ENCODE measurements at regions not wholly inside any gene's neighbourhood (a gene's known extent, or its start where the extent isn't known, plus 50 kb on each side); places are given as distances from the start of the nearest gene placed in this dataset.
"Not testable (repeated sequence)": the region's sequence is repeated elsewhere in the genome, so short reads cannot be mapped to it uniquely, and the experiment has no call there.

DNA sequence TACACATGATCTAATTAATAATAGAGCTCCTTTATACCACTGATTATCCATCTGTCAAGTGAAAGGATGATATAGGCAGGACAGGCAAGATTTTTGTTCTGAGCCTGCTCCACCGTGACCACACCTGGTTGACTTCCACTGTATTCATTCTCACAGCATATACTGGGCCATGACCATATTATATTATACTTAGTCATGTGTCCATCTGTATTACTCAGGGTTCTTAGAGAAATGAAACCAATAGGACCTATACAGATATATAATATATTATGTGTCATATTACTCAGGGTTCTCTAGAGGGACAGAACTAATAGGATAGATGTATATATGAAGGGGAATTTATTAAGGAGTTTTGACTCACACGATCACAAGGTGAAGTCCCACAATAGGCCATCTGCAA is 675.1 kb downstream of the GRXCR1 start:
- Mint-ChIP-seq H3K36me3 (no peaks in the 10 kb centered on the region), H3K4me1 (no peaks in the 10 kb centered on the region), H3K9me3 (peaks cover 0 to 16% (median 7%) of the 10 kb centered on the region in 5 donors), H3K4me3 (no peak overlapping the region), H3K27ac (no peak overlapping the region), H3K27me3 (no peaks in the 10 kb centered on the region)
- no peaks in the 10 kb centered on the region for H3K27me3 ChIP-seq (ENCODE audit: insufficient read depth, low read length, poor library complexity, severe bottlenecking)
- CTCF ChIA-PET: no interaction called here
- POLR2A ChIA-PET: no interaction called here
- no peak overlapping the region for H3K4me3 ChIP-seq (ENCODE audit: low read length)
- no peaks in the 10 kb centered on the region for H3K4me1 ChIP-seq (ENCODE audit: insufficient read depth, low read length)
- H3K9me3 ChIP-seq (ENCODE audit: low read length): no peaks in the 10 kb centered on the region
- DNase-seq: no peak
- H3K27ac ChIP-seq (ENCODE audit: low read depth, low read length): no peak overlapping the region
- H3K36me3 ChIP-seq (ENCODE audit: insufficient read depth, low read length): no peaks in the 10 kb centered on the region

DNA sequence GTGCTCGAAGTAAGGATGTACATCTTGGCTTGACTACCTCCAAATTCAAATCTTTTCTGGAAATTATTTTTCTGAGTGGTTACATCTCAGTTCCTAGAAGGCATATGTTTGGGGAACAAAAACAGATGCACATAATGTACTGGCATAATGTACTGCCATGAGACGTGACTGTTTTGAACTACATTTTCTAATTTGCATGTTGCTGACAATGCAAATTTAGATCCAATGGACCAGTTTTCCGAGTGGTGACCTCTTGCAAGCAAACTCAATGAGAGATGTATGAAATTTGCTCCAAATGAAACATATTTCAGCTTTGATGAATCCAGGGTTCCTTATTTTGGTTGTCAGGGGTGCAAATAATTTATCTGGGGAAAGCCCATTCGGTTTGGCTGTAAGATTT is 694.3 kb downstream of the GRXCR1 start:
- Histone ChIP-seq H3K27ac (ENCODE audit: low read depth, low read length) (no peak overlapping the region), H3K4me1 (ENCODE audit: insufficient read depth, low read length) (no peaks in the 10 kb centered on the region), H3K4me3 (ENCODE audit: low read length) (no peak overlapping the region), H3K27me3 (ENCODE audit: insufficient read depth, low read length, poor library complexity, severe bottlenecking) (no peaks in the 10 kb centered on the region), H3K9me3 (ENCODE audit: low read length) (no peaks in the 10 kb centered on the region), H3K36me3 (ENCODE audit: insufficient read depth, low read length) (no peaks in the 10 kb centered on the region)
- ChIA-PET POLR2A (no interaction called here), CTCF (no interaction called here)
- H3K4me1 Mint-ChIP-seq: no peaks in the 10 kb centered on the region
- no peaks in the 10 kb centered on the region for H3K36me3 Mint-ChIP-seq
- no peaks in the 10 kb centered on the region for H3K27me3 Mint-ChIP-seq
- H3K4me3 Mint-ChIP-seq: no peak overlapping the region
- H3K27ac Mint-ChIP-seq: no peak overlapping the region
- DNase-seq: no peak
- peaks cover 3 to 18% (median 8%) of the 10 kb centered on the region in 5 donors for H3K9me3 Mint-ChIP-seq

DNA sequence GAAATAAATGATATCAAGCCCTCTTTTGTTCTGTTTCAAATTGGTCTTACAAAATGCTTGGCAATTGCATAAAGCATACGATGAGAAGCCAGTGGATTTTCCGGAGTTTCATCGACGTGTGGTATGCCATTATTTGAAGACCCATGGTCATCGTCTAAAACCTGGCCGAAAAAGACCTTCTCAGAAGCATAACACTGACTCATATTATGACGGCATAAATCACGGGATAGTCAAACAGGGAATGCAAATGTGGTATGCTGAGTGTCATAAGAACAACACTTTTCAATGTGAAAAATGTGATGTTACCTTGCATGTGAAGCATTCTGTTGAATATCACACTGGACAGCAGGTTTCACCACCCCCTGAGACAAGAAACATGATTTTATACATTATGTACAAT is 695.2 kb downstream of the GRXCR1 start:
- Mint-ChIP-seq H3K4me1 (no peaks in the 10 kb centered on the region), H3K4me3 (no peak overlapping the region), H3K27ac (no peak overlapping the region), H3K27me3 (no peaks in the 10 kb centered on the region), H3K9me3 (peaks cover 1 to 15% (median 5%) of the 10 kb centered on the region in 5 donors), H3K36me3 (no peaks in the 10 kb centered on the region)
- no peaks in the 10 kb centered on the region for H3K27me3 ChIP-seq (ENCODE audit: insufficient read depth, low read length, poor library complexity, severe bottlenecking)
- ChIA-PET POLR2A (no interaction called here), CTCF (no interaction called here)
- H3K4me1 ChIP-seq (ENCODE audit: insufficient read depth, low read length): no peaks in the 10 kb centered on the region
- H3K36me3 ChIP-seq (ENCODE audit: insufficient read depth, low read length): no peaks in the 10 kb centered on the region
- DNase-seq: no peak
- no peak overlapping the region for H3K27ac ChIP-seq (ENCODE audit: low read depth, low read length)
- no peak overlapping the region for H3K4me3 ChIP-seq (ENCODE audit: low read length)
- H3K9me3 ChIP-seq (ENCODE audit: low read length): no peaks in the 10 kb centered on the region

DNA sequence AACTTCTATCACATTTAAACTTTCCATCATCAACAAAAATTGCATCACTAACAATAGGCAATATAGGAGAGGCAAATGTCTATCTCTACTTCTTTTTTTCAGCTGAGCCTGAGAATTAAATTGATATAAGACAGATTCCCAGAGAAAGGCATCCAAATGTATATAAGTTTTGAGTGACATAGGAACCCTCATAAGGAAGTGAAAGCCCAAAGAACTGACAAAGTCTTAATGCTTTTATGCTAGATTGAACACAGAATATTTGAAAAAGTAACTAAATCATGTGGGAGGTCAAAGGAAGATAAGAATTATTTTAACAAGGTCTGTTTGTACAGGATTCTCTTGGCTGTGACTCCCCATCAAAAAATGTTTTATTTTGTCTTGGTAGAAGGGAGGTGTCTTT is 714.9 kb downstream of the GRXCR1 start:
- H3K4me3 Mint-ChIP-seq: no peak overlapping the region
- no peak for DNase-seq
- H3K4me1 ChIP-seq (ENCODE audit: insufficient read depth, low read length): no peaks in the 10 kb centered on the region
- H3K27ac Mint-ChIP-seq: no peak overlapping the region
- H3K36me3 ChIP-seq (ENCODE audit: insufficient read depth, low read length): no peaks in the 10 kb centered on the region
- H3K4me3 ChIP-seq (ENCODE audit: low read length): no peak overlapping the region
- no peaks in the 10 kb centered on the region for H3K36me3 Mint-ChIP-seq
- ChIA-PET POLR2A (no interaction called here), CTCF (no interaction called here)
- H3K4me1 Mint-ChIP-seq: no peaks in the 10 kb centered on the region
- H3K27ac ChIP-seq (ENCODE audit: low read depth, low read length): no peak overlapping the region
- H3K27me3 Mint-ChIP-seq: no peaks in the 10 kb centered on the region
- no peaks in the 10 kb centered on the region for H3K27me3 ChIP-seq (ENCODE audit: insufficient read depth, low read length, poor library complexity, severe bottlenecking)
- peaks cover 0 to 34% (median 10%) of the 10 kb centered on the region in 5 donors for H3K9me3 Mint-ChIP-seq
- no peaks in the 10 kb centered on the region for H3K9me3 ChIP-seq (ENCODE audit: low read length)

DNA sequence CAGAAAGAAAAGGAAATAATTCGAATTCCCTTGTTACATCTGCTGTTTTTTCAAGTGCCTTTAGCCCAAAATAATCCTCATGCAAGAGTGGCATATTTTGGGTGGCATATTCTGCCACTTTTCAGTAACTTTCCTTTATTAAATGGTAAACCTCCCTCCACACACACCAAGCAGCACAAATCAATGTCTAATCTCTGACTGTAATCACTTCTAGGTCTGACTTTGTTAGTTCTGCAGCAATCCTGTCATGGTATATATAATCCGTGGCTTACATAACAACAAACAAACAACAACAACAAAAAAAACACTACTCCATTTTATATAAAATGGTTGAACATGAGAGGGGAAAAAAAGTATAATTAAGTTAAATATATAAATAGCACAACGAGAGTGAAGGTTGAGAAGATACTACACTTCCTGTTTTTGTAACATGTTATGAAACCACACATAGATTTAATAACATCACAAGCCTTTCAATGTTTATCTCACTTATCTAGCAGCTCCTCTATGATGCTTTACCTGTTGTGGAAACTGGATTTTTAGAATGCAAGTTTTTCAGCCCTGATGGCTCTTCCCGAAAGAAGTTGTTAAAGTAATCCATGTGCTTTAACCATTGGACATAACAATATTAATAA is 715.4 kb downstream of the GRXCR1 start:
- H3K36me3 ChIP-seq (ENCODE audit: insufficient read depth, low read length): no peaks in the 10 kb centered on the region
- no peak overlapping the region for H3K4me3 Mint-ChIP-seq
- H3K27ac ChIP-seq (ENCODE audit: low read depth, low read length): no peak overlapping the region
- H3K4me1 ChIP-seq (ENCODE audit: insufficient read depth, low read length): no peaks in the 10 kb centered on the region
- no peaks in the 10 kb centered on the region for H3K4me1 Mint-ChIP-seq
- no peak for DNase-seq
- no peaks in the 10 kb centered on the region for H3K27me3 Mint-ChIP-seq
- no peaks in the 10 kb centered on the region for H3K9me3 ChIP-seq (ENCODE audit: low read length)
- CTCF ChIA-PET: no interaction called here
- H3K27ac Mint-ChIP-seq: no peak overlapping the region
- H3K27me3 ChIP-seq (ENCODE audit: insufficient read depth, low read length, poor library complexity, severe bottlenecking): no peaks in the 10 kb centered on the region
- no peak overlapping the region for H3K4me3 ChIP-seq (ENCODE audit: low read length)
- no peaks in the 10 kb centered on the region for H3K36me3 Mint-ChIP-seq
- H3K9me3 Mint-ChIP-seq: peaks cover 0 to 34% (median 10%) of the 10 kb centered on the region in 5 donors
- POLR2A ChIA-PET: no interaction called here

DNA sequence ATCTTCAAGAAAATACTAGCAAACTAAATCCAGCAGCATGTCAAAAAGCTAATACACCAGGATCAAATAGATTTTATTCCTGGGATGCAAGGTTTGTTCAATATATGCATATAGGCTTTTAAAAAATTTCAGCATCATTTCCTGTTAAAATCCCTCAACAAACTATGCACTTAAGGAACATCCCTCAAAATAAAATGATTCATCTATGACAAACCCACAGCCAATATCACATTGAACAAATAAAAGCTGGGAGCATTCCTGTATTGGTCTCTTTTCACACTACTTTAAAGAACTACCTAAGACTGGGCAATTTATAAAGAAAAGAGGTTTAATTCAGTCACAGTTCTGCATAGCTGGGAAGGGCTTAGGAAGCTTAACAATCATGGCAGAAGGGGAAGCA is 726.7 kb downstream of the GRXCR1 start:
- no peak overlapping the region for H3K27ac Mint-ChIP-seq
- POLR2A ChIA-PET: no interaction called here
- H3K4me3 ChIP-seq (ENCODE audit: low read length): no peak overlapping the region

DNA sequence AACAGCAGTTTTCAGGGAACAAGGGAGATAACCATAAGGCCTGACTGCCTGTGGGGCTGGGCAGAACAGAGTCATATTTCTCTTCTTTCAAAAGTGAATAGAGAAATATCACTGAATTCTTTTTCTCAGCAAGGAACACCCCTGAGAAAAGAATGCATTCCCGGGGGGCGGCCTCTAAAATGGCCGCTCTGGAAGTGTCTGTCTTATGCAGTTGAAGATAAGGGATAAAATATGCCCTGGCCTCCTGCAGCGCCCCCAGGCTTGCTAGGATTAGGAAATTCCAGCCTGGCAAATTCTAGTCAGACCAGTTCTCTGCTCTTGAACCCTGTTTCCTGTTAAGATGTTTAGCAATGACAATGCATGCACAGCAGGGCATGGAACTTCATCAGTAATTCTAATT is 745.4 kb downstream of the GRXCR1 start:
- peaks cover 21 to 41% (median 27%) of the 10 kb centered on the region in 5 donors for H3K9me3 Mint-ChIP-seq
- H3K27me3 ChIP-seq (ENCODE audit: insufficient read depth, low read length, poor library complexity, severe bottlenecking); POLR2A ChIA-PET; H3K4me1 ChIP-seq (ENCODE audit: insufficient read depth, low read length); H3K4me1 Mint-ChIP-seq; H3K36me3 ChIP-seq (ENCODE audit: insufficient read depth, low read length); H3K9me3 ChIP-seq (ENCODE audit: low read length); H3K27me3 Mint-ChIP-seq; DNase-seq; CTCF ChIA-PET; H3K27ac Mint-ChIP-seq; H3K27ac ChIP-seq (ENCODE audit: low read depth, low read length); H3K36me3 Mint-ChIP-seq; H3K4me3 Mint-ChIP-seq; H3K4me3 ChIP-seq (ENCODE audit: low read length): not testable (repeated sequence)

More for the DNA sequence above, 726.7 kb downstream of the GRXCR1 start:
- no peak for DNase-seq
- H3K9me3 Mint-ChIP-seq: peaks cover 12 to 47% (median 20%) of the 10 kb centered on the region in 5 donors
- H3K4me1 ChIP-seq (ENCODE audit: insufficient read depth, low read length): no peaks in the 10 kb centered on the region
- no peaks in the 10 kb centered on the region for H3K9me3 ChIP-seq (ENCODE audit: low read length)
- no peak overlapping the region for H3K4me3 Mint-ChIP-seq
- no peaks in the 10 kb centered on the region for H3K36me3 ChIP-seq (ENCODE audit: insufficient read depth, low read length)
- H3K27me3 Mint-ChIP-seq: peaks cover 0 to 2% of the 10 kb centered on the region in 2 donors
- no peak overlapping the region for H3K27ac ChIP-seq (ENCODE audit: low read depth, low read length)
- no peaks in the 10 kb centered on the region for H3K27me3 ChIP-seq (ENCODE audit: insufficient read depth, low read length, poor library complexity, severe bottlenecking)
- CTCF ChIA-PET: no interaction called here
- H3K4me1 Mint-ChIP-seq: no peaks in the 10 kb centered on the region
- no peaks in the 10 kb centered on the region for H3K36me3 Mint-ChIP-seq

DNA sequence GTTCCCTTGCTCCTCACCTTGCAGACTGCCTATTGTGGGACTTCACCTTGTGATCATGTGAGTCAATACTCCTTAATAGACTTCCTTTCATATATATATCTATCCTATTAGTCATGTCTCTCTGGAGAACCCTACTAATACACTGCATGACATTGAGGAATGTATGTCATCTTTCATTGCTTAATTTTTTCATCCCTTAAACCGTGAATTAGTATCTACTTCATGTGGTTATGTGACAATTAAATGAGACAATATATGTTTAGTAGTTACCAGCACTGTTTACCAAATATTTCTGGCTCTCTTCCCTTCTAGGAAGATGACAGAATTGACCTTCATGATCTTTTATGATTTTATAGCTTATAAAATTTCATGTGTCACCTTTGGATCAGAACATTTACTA is 759.5 kb downstream of the GRXCR1 start:
- H3K27me3 ChIP-seq (ENCODE audit: insufficient read depth, low read length, poor library complexity, severe bottlenecking): no peaks in the 10 kb centered on the region
- no peak for DNase-seq
- no peak overlapping the region for H3K4me3 ChIP-seq (ENCODE audit: low read length)
- no peak overlapping the region for H3K27ac ChIP-seq (ENCODE audit: low read depth, low read length)
- Mint-ChIP-seq H3K4me1 (no peaks in the 10 kb centered on the region), H3K27ac (no peak overlapping the region), H3K9me3 (peaks cover 5 to 19% (median 10%) of the 10 kb centered on the region in 5 donors), H3K36me3 (no peaks in the 10 kb centered on the region), H3K4me3 (no peak overlapping the region), H3K27me3 (no peaks in the 10 kb centered on the region)
- H3K36me3 ChIP-seq (ENCODE audit: insufficient read depth, low read length): no peaks in the 10 kb centered on the region
- CTCF ChIA-PET: no interaction called here
- H3K9me3 ChIP-seq (ENCODE audit: low read length): no peaks in the 10 kb centered on the region
- POLR2A ChIA-PET: no interaction called here
- H3K4me1 ChIP-seq (ENCODE audit: insufficient read depth, low read length): no peaks in the 10 kb centered on the region

DNA sequence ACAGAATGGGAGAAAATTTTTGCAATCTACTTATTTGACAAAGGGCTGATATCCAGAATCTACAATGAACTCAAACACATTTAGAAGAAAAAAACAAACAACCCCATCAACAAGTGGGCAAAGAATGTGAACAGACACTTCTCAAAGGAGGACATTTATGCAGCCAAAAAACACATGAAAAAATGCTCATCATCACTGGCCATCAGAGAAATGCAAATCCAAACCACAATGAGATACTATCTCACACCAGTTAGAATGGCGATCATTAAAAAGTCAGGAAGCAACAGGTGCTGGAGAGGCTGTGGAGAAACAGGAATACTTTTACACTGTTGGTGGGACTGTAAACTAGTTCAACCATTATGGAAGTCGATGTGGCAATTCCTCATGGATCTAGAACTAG is 767.0 kb downstream of the GRXCR1 start:
- H3K27ac Mint-ChIP-seq; H3K4me3 ChIP-seq (ENCODE audit: low read length); H3K27me3 ChIP-seq (ENCODE audit: insufficient read depth, low read length, poor library complexity, severe bottlenecking); H3K36me3 Mint-ChIP-seq; DNase-seq; CTCF ChIA-PET; H3K4me1 ChIP-seq (ENCODE audit: insufficient read depth, low read length); H3K4me1 Mint-ChIP-seq; H3K4me3 Mint-ChIP-seq; POLR2A ChIA-PET; H3K9me3 ChIP-seq (ENCODE audit: low read length); H3K27ac ChIP-seq (ENCODE audit: low read depth, low read length); H3K27me3 Mint-ChIP-seq; H3K36me3 ChIP-seq (ENCODE audit: insufficient read depth, low read length): not testable (repeated sequence)
- peaks cover 10 to 20% (median 15%) of the 10 kb centered on the region in 5 donors for H3K9me3 Mint-ChIP-seq
